Peyer's patch (tissue), 4 donors: ENCODE measurements at regions not wholly inside any gene's neighbourhood (a gene's known extent, or its start where the extent isn't known, plus 50 kb on each side); places are given as distances from the start of the nearest gene placed in this dataset.

ENCODE experiments used
- DNase-seq, 3 donors: peaks; one replicate each; pipeline ENCODE4 v3.0.0-alpha.2; 2017 to 2019
- H3K27ac ChIP-seq, 4 donors: fragments of 200-600 bp; sonication (generic); one replicate each; pipeline ENCODE4 v1.5.1; 2016 to 2019
- H3K27me3 ChIP-seq, 2 donors: fragments of 200-600 bp; sonication (generic); one replicate each; pipeline ENCODE4 v1.5.1; 2019
- H3K36me3 ChIP-seq, 3 donors: fragments of 200-600 bp; sonication (generic); one replicate each; pipeline ENCODE4 v1.5.1; 2016 to 2019
- H3K4me1 ChIP-seq, 4 donors: fragments of 200-600 bp; sonication (generic); one replicate each; pipeline ENCODE4 v1.5.1; 2016 to 2019
- H3K4me3 ChIP-seq, 4 donors: fragments of 200-600 bp; sonication (generic); 1 replicate in 3 of 4; 2 replicates in 1 of 4; pipeline ENCODE4 v1.5.1; 2016 to 2019; ENCODE audit warnings: mild to moderate bottlenecking in 1 of 4
- H3K9me3 ChIP-seq, 4 donors: fragments of 200-600 bp; sonication (generic); one replicate each; pipeline ENCODE4 v1.5.1; 2016 to 2019; ENCODE audit warnings: mild to moderate bottlenecking in 1 of 4
- POLR2A ChIP-seq, 2 donors: fragments of 450-650 bp; IDR thresholded peaks; one replicate each; pipeline ENCODE4 v1.5.1; 2017; ENCODE audit warnings: antibody characterized with exemption in 2 of 2, mild to moderate bottlenecking in 2 of 2, moderate library complexity in 2 of 2
- TF ChIP-seq, protein P1 (sequence below), 6 experiments: fragments of 450-650 bp in 4 of 6; fragments of 200-600 bp in 2 of 6; sonication (generic) in 1 of 6; IDR thresholded peaks; one replicate each; pipeline ENCODE4 v1.5.1; 2017 to 2019; ENCODE audit warnings: antibody characterized with exemption in 6 of 6, mild to moderate bottlenecking in 3 of 6, moderate library complexity in 1 of 6

DNA sequence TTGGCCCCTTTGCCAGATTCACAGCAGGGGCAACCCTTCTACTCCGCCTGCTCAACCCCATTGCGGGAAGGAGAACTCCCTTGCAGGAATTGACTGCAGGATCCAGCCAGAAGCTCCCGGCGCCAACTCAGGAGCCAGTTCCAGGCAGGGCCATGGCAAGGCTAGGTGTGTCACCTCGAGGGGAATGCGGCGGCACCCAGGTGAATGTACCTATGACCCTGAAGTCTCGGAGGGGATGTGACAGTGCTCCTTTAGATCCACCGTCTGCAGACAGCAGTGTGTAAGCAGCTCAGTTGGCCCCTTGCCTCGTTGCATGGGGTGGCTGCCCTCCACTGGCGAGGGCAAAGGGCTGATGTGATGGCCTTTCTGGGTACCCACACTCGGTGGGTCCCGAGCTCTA, 606.6 kb downstream of the ELAVL2 start:
- TF ChIP-seq, protein P1, sequence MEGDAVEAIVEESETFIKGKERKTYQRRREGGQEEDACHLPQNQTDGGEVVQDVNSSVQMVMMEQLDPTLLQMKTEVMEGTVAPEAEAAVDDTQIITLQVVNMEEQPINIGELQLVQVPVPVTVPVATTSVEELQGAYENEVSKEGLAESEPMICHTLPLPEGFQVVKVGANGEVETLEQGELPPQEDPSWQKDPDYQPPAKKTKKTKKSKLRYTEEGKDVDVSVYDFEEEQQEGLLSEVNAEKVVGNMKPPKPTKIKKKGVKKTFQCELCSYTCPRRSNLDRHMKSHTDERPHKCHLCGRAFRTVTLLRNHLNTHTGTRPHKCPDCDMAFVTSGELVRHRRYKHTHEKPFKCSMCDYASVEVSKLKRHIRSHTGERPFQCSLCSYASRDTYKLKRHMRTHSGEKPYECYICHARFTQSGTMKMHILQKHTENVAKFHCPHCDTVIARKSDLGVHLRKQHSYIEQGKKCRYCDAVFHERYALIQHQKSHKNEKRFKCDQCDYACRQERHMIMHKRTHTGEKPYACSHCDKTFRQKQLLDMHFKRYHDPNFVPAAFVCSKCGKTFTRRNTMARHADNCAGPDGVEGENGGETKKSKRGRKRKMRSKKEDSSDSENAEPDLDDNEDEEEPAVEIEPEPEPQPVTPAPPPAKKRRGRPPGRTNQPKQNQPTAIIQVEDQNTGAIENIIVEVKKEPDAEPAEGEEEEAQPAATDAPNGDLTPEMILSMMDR (IDR thresholded peaks at IDR 0.05) = no peak
- TF ChIP-seq POLR2A (IDR thresholded peaks at IDR 0.05) = no peak
- Histone ChIP-seq H3K4me3 (no peak overlapping the region), H3K9me3 (no peaks in the 10 kb centered on the region), H3K4me1 (no peaks in the 10 kb centered on the region), H3K36me3 (no peaks in the 10 kb centered on the region), H3K27ac (no peak overlapping the region), H3K27me3 (no peaks in the 10 kb centered on the region)
- no peak for DNase-seq

DNA sequence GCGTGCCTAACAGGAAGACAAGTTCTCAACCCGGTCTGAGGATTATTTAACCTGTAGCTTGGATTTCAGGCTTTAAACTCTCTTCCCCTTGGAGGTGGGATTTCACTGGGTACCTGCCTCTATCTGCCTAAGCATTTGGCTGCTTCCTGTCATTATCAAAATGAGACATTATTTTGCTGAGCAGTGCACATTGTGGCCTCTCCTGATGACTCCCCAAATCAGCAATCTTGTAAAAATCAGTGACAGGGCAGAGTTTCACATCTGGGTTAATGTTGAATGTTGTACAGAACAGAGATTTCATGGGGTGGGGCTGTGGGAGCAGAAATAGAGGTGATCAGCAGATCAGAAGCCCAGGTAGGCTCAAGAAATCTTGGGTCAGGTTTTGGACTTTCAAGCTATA, 605.9 kb downstream of the ELAVL2 start:
- Histone ChIP-seq H3K9me3 (no peaks in the 10 kb centered on the region), H3K27me3 (no peaks in the 10 kb centered on the region), H3K4me3 (no peak overlapping the region), H3K27ac (no peak overlapping the region), H3K36me3 (no peaks in the 10 kb centered on the region), H3K4me1 (no peaks in the 10 kb centered on the region)
- no peak for DNase-seq
- no peak for TF ChIP-seq POLR2A (IDR thresholded peaks at IDR 0.05)
- TF ChIP-seq, protein P1 (IDR thresholded peaks at IDR 0.05) = no peak

DNA sequence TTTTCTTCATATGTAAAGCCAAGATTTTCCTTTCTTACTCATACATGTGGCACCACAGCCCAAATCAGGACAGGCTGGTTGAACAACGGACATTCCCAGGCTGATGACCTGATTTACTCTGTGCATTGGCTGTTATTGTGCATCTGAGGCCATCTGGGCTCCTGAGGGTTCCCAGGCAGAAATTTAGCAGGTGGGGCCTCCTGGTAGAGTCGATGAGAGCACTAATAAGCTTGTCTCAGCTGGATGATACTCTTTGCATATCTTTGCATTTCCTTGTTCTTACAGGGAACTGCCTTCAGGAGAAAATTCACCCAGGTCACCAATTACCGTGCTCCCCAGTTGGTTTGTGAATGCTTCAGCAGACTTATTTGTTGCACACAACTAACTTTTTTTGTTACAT, 605.1 kb downstream of the ELAVL2 start:
- TF ChIP-seq, protein P1 (IDR thresholded peaks at IDR 0.05) = no peak
- no peak for TF ChIP-seq POLR2A (IDR thresholded peaks at IDR 0.05)

DNA sequence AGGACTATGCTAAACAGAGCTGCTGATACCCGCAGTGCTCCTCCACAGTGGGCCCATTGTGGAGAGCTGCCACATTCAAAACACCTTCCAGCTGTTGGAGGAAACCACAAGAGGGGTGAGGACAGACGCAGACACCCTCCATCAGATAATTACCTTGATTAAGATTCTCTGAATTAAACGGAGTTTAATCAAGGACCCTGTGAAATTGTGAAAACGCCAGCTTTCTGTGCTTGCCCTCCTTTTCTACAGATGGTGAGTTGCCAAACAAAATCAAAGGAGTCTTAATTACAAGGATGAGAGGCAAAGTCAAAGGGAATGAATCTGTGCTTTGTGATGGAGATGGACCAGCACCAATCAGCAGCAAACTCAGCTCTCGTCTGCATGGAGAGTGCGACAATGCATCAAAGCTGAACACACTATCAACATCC, 596.1 kb downstream of the ELAVL2 start:
- no peak for DNase-seq
- H3K27ac ChIP-seq = no peak overlapping the region
- H3K36me3 ChIP-seq = no peaks in the 10 kb centered on the region
- TF ChIP-seq POLR2A (IDR thresholded peaks at IDR 0.05) = no peak
- TF ChIP-seq, protein P1 (IDR thresholded peaks at IDR 0.05) = no peak
- H3K4me1 ChIP-seq = no peaks in the 10 kb centered on the region
- H3K9me3 ChIP-seq = no peaks in the 10 kb centered on the region
- no peaks in the 10 kb centered on the region for H3K27me3 ChIP-seq
- no peak overlapping the region for H3K4me3 ChIP-seq

More for the DNA sequence above, 605.1 kb downstream of the ELAVL2 start:
- DNase-seq = no peak
- Histone ChIP-seq H3K27me3 (no peaks in the 10 kb centered on the region), H3K36me3 (no peaks in the 10 kb centered on the region), H3K9me3 (no peaks in the 10 kb centered on the region), H3K4me3 (no peak overlapping the region), H3K4me1 (no peaks in the 10 kb centered on the region), H3K27ac (no peak overlapping the region)

DNA sequence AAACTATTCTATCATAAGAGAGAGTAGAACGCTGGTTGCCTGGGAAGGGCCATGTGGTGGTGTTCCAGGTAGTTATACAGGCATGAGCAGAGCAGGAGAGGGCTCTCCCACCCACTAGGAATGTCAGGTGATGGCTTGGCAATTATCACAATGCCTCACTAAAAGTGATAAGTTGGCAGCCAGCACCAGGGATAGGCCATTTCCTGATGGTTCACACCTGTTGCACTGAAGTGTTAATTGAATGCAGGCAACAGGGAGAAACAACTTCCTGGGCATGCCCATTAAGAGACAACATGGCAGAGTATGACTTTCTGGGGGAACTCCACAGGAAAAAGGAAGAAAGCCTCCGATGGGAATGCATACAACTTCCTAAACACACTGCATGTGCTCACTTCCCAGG, 593.2 kb downstream of the ELAVL2 start:
- TF ChIP-seq POLR2A (IDR thresholded peaks at IDR 0.05) = no peak
- TF ChIP-seq, protein P1 (IDR thresholded peaks at IDR 0.05) = no peak
- H3K36me3 ChIP-seq = no peaks in the 10 kb centered on the region
- no peak overlapping the region for H3K4me3 ChIP-seq
- no peak for DNase-seq
- H3K4me1 ChIP-seq = no peaks in the 10 kb centered on the region
- no peaks in the 10 kb centered on the region for H3K27me3 ChIP-seq
- peaks cover 0 to 3% (median 0%) of the 10 kb centered on the region in 4 donors for H3K9me3 ChIP-seq
- no peak overlapping the region for H3K27ac ChIP-seq

DNA sequence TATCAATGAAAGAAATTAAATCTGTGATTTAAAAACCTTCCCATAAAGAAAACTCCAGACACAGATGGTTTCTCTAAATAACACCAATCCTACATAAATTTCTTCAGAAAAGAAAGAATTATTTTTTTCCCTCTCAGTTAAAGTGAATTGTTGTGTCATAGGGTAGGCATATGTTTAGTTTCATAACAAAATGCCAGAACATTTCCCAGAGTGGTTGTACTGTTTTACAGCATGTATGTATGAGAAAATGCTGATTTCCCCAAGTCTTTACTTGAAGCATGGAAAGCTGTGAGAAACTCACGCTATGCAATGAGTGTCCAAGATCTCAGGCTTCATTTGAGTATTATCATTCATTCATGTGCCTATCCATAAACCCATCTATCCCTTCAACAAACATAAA, 582.5 kb downstream of the ELAVL2 start:
- no peaks in the 10 kb centered on the region for H3K27me3 ChIP-seq
- H3K9me3 ChIP-seq = no peaks in the 10 kb centered on the region
- no peaks in the 10 kb centered on the region for H3K4me1 ChIP-seq
- H3K4me3 ChIP-seq = no peak overlapping the region
- DNase-seq = no peak
- TF ChIP-seq, protein P1 (IDR thresholded peaks at IDR 0.05) = no peak
- no peak for TF ChIP-seq POLR2A (IDR thresholded peaks at IDR 0.05)
- no peaks in the 10 kb centered on the region for H3K36me3 ChIP-seq
- no peak overlapping the region for H3K27ac ChIP-seq
